ENCODE measurements at regions not wholly inside any gene's neighbourhood (a gene's known extent, or its start where the extent isn't known, plus 50 kb on each side); places are given as distances from the start of the nearest gene placed in this dataset.

DNA sequence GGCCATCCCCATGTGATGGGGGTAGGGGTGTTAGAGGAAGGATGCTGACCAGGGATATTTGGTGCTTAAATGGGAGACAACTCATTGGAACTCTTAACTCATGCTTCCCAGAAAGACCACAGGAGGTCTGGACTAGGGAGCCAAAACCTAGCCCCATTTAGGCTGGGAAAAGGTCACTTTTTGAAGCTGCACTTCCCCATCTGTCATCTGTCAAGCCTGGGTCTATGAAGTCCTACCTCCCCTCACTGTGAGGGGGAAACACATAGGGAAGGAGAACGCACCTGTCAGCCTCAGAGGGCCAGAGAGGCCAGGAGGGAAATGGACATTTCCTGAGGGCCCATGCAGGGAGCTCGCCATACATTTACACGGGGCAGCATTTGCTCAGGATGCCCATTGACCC is 321.0 kb downstream of the BCL11B start:
- POLR2A ChIA-PET, result no interaction called here

GRCh38 chr14:98951521-98952152 is 320.4 kb downstream of the BCL11B start:
- no peak overlapping the region for H2AFZ ChIP-seq (ENCODE audit: low read depth)
- CTCF ChIA-PET, result no interaction called here
- H3K27ac ChIP-seq (ENCODE audit: low read depth in 2 of 2, low read length in 1 of 2), result no peak overlapping the region
- POLR2A ChIA-PET, result no interaction called here
- no peaks in the 10 kb centered on the region for H3K4me1 ChIP-seq (ENCODE audit: control insufficient read depth in 1 of 2, insufficient read depth in 2 of 2, low read depth in 1 of 2, low read length in 1 of 2)
- no peaks in the 10 kb centered on the region for H3K9me2 ChIP-seq
- H3F3A ChIP-seq (replicated peaks; ENCODE audit: insufficient read depth), result peaks cover 3% of the 10 kb centered on the region
- WGBS (ENCODE audit: low lambda C conversion rate), result 14% methylated on average over 8 of the region's 8 CpGs
- no peak for DNase-seq
- no peaks in the 10 kb centered on the region for H3K9me3 ChIP-seq
- H3K9ac ChIP-seq, result no peak overlapping the region
- H3K79me2 ChIP-seq (ENCODE audit: insufficient read depth), result no peaks in the 10 kb centered on the region
- TF ChIP-seq REST (IDR thresholded peaks at IDR 0.05; ENCODE audit: low read depth, low read length), result no peak
- no peak for TF ChIP-seq ELF1 (IDR thresholded peaks at IDR 0.05)
- no peak for TF ChIP-seq POLR2AphosphoS5 (IDR thresholded peaks at IDR 0.05; ENCODE audit: low read depth, low read length)
- no peak for TF ChIP-seq RAD21 (IDR thresholded peaks at IDR 0.05; ENCODE audit: low read length)
- no peak for TF ChIP-seq TEAD4 (IDR thresholded peaks at IDR 0.05; ENCODE audit: borderline replicate concordance, insufficient read depth)
- TF ChIP-seq FOSL2 (IDR thresholded peaks at IDR 0.05; ENCODE audit: borderline replicate concordance, low read depth), result no peak
- TF ChIP-seq YY1 (IDR thresholded peaks at IDR 0.05; ENCODE audit: low read depth), result no peak
- H3K36me3 ChIP-seq (replicated peaks in 1 of 2; ENCODE audit: control insufficient read depth in 1 of 2, insufficient read depth in 2 of 2, low read length in 1 of 2), result no peaks in the 10 kb centered on the region
- H3K27me3 ChIP-seq (ENCODE audit: insufficient read depth), result peaks cover 54% of the 10 kb centered on the region
- H3K4me2 ChIP-seq, result no peak overlapping the region
- H4K20me1 ChIP-seq (ENCODE audit: insufficient read depth), result no peaks in the 10 kb centered on the region
- H3K4me3 ChIP-seq (ENCODE audit: low read depth in 2 of 2, low read length in 1 of 2), result no peak overlapping the region

More for the DNA sequence above, 321.0 kb downstream of the BCL11B start:
- TF ChIP-seq MXI1 (IDR thresholded peaks at IDR 0.05; ENCODE audit: low read depth, low read length) (no peak), USF1 (IDR thresholded peaks at IDR 0.05; ENCODE audit: borderline replicate concordance, low read depth) (no peak), RFX5 (IDR thresholded peaks at IDR 0.05; ENCODE audit: low read length) (no peak), CHD2 (IDR thresholded peaks at IDR 0.05; ENCODE audit: low read length, partially characterized antibody) (no peak), NFIC (IDR thresholded peaks at IDR 0.05; ENCODE audit: borderline replicate concordance) (no peak), TEAD4 (IDR thresholded peaks at IDR 0.05; ENCODE audit: borderline replicate concordance, insufficient read depth) (no peak)
- TF ChIP-seq, protein P1, sequence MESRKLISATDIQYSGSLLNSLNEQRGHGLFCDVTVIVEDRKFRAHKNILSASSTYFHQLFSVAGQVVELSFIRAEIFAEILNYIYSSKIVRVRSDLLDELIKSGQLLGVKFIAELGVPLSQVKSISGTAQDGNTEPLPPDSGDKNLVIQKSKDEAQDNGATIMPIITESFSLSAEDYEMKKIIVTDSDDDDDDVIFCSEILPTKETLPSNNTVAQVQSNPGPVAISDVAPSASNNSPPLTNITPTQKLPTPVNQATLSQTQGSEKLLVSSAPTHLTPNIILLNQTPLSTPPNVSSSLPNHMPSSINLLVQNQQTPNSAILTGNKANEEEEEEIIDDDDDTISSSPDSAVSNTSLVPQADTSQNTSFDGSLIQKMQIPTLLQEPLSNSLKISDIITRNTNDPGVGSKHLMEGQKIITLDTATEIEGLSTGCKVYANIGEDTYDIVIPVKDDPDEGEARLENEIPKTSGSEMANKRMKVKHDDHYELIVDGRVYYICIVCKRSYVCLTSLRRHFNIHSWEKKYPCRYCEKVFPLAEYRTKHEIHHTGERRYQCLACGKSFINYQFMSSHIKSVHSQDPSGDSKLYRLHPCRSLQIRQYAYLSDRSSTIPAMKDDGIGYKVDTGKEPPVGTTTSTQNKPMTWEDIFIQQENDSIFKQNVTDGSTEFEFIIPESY (IDR thresholded peaks at IDR 0.05; ENCODE audit: borderline replicate concordance, low read depth), result no peak
- H3K27me3 ChIP-seq (ENCODE audit: insufficient read depth), result peaks cover 48% of the 10 kb centered on the region
- H3K9me3 ChIP-seq, result no peaks in the 10 kb centered on the region
- peaks cover 3% of the 10 kb centered on the region for H3F3A ChIP-seq (replicated peaks; ENCODE audit: insufficient read depth)
- no peak overlapping the region for H3K27ac ChIP-seq (ENCODE audit: low read depth in 2 of 2, low read length in 1 of 2)
- no peak overlapping the region for H3K9ac ChIP-seq
- no peaks in the 10 kb centered on the region for H3K4me1 ChIP-seq (ENCODE audit: control insufficient read depth in 1 of 2, insufficient read depth in 2 of 2, low read depth in 1 of 2, low read length in 1 of 2)
- no peaks in the 10 kb centered on the region for H3K36me3 ChIP-seq (replicated peaks in 1 of 2; ENCODE audit: control insufficient read depth in 1 of 2, insufficient read depth in 2 of 2, low read length in 1 of 2)
- no peak for DNase-seq
- H3K79me2 ChIP-seq (ENCODE audit: insufficient read depth), result no peaks in the 10 kb centered on the region
- no peak overlapping the region for H3K4me2 ChIP-seq
- no peaks in the 10 kb centered on the region for H3K9me2 ChIP-seq
- 6% methylated on average over 3 of the region's 3 CpGs for WGBS (ENCODE audit: low lambda C conversion rate)
- H3K4me3 ChIP-seq (ENCODE audit: low read depth in 2 of 2, low read length in 1 of 2), result no peak overlapping the region
- no peaks in the 10 kb centered on the region for H4K20me1 ChIP-seq (ENCODE audit: insufficient read depth)
- no peak overlapping the region for H2AFZ ChIP-seq (ENCODE audit: low read depth)
- CTCF ChIA-PET, result no interaction called here

All from SK-N-SH (cell line).